Hepatocyte (in vitro differentiated cells): ENCODE measurements at regions not wholly inside any gene's neighbourhood (a gene's known extent, or its start where the extent isn't known, plus 50 kb on each side); places are given as distances from the start of the nearest gene placed in this dataset.

Experiments
- CTCF ChIP-seq: fragments of 200-600 bp; sonication (generic); IDR thresholded peaks from 2 replicates; pipeline ENCODE4 v1.5.1; 2016; ENCODE audit warnings: antibody characterized with exemption, mild to moderate bottlenecking; ENCODE audit not compliant: poor library complexity
- EZH2 ChIP-seq: fragments of 200-600 bp; sonication (generic); IDR thresholded peaks from 2 replicates; pipeline ENCODE4 v1.6.1; 2016; ENCODE audit warnings: antibody characterized with exemption, mild to moderate bottlenecking, borderline replicate concordance

DNA sequence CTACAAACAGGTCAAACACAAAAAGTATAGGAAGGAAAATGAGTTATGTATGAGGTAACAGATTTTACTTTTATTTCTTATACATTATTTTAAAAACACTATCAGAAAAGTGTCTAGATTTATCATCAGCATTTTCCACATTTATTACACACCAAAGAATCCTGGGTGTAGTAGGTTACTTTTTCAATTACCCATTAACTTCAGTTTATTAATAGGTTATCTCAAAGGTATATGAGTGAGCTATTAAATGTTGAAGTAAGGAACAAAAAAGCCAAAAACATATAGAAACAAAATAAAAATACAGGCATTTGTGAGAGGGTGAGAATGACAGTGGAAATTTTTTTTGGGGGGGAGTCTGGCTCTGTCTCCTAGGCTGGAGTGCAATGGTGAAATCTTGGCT is 150.5 kb downstream of the SIM1 start:
- TF ChIP-seq EZH2 (no peak), CTCF (no peak)
